DMS79 treated with DMSO at 0.1 percent for 48 hours (cell line): ENCODE measurements at regions not wholly inside any gene's neighbourhood (a gene's known extent, or its start where the extent isn't known, plus 50 kb on each side); places are given as distances from the start of the nearest gene placed in this dataset.

ENCODE experiments used
- DNase-seq: peaks from one replicate; lab custom pipeline; 2025; lab: John Stamatoyannopoulos, UW

- DNase-seq = no peak
These were observed 82.5 kb upstream of the NAALADL2 start for GRCh38 chr3:174776636-174777035.

- DNase-seq = no peak
These were observed 81.3 kb upstream of the NAALADL2 start for GRCh38 chr3:174777813-174778212.

GRCh38 chr3:174783502-174783901, 75.6 kb upstream of the NAALADL2 start:
- no peak for DNase-seq

- DNase-seq = no peak
These were observed 74.8 kb upstream of the NAALADL2 start for GRCh38 chr3:174784206-174784934.

GRCh38 chr3:174786825-174787224, 72.3 kb upstream of the NAALADL2 start:
- no peak for DNase-seq

- DNase-seq = no peak
These were observed 68.0 kb upstream of the NAALADL2 start for GRCh38 chr3:174791161-174791560.

GRCh38 chr3:174792864-174793263, 66.3 kb upstream of the NAALADL2 start:
- no peak for DNase-seq
